Activated CD4-positive, alpha-beta T cell treated with anti-CD3 and anti-CD28 coated beads, Interleukin-2, amount 50 U/mL, for 48 hours (primary cell): ENCODE measurements at regions not wholly inside any gene's neighbourhood (a gene's known extent, or its start where the extent isn't known, plus 50 kb on each side); places are given as distances from the start of the nearest gene placed in this dataset.
"Not testable (repeated sequence)": the region's sequence is repeated elsewhere in the genome, so short reads cannot be mapped to it uniquely, and the experiment has no call there.

ENCODE experiments used
- DNase-seq, 2 experiments: peaks; one replicate each; pipeline ENCODE4 v3.0.0-alpha.2; 2020

- not testable (repeated sequence) for DNase-seq
Measured at GRCh38 chr3:195969838-195970776, 61.8 kb upstream of the TNK2 start.

GRCh38 chr3:195969341-195969740, 61.0 kb upstream of the TNK2 start:
- DNase-seq: not testable (repeated sequence)

GRCh38 chr3:195968104-195968503, 59.8 kb upstream of the TNK2 start:
- not testable (repeated sequence) for DNase-seq

- not testable (repeated sequence) for DNase-seq
Measured at GRCh38 chr3:195967387-195967720, 59.0 kb upstream of the TNK2 start.

- not testable (repeated sequence) for DNase-seq
Measured at GRCh38 chr3:195966563-195967386, 58.4 kb upstream of the TNK2 start.

- not testable (repeated sequence) for DNase-seq
Measured at GRCh38 chr3:195965217-195965616, 56.9 kb upstream of the TNK2 start.

GRCh38 chr3:195964318-195965107, 56.2 kb upstream of the TNK2 start:
- DNase-seq: not testable (repeated sequence)

- DNase-seq: not testable (repeated sequence)
Measured at GRCh38 chr3:195962222-195962621, 53.9 kb upstream of the TNK2 start.

- DNase-seq: peak; percentile 35 to 53
Measured at GRCh38 chr3:195960971-195961775, 52.8 kb upstream of the TNK2 start.

- not testable (repeated sequence) for DNase-seq
Measured at GRCh38 chr3:195960164-195960563, 51.8 kb upstream of the TNK2 start.

- DNase-seq: not testable (repeated sequence)
Measured at GRCh38 chr3:195959367-195960157, 51.2 kb upstream of the TNK2 start.

- not testable (repeated sequence) for DNase-seq
Measured at GRCh38 chr3:195958736-195959135, 50.4 kb upstream of the TNK2 start.
